ENCODE measurements at regions not wholly inside any gene's neighbourhood (a gene's known extent, or its start where the extent isn't known, plus 50 kb on each side); places are given as distances from the start of the nearest gene placed in this dataset.
A peak's percentile ranks its signal among the peaks of the same experiment; 100 is the strongest.

DNA sequence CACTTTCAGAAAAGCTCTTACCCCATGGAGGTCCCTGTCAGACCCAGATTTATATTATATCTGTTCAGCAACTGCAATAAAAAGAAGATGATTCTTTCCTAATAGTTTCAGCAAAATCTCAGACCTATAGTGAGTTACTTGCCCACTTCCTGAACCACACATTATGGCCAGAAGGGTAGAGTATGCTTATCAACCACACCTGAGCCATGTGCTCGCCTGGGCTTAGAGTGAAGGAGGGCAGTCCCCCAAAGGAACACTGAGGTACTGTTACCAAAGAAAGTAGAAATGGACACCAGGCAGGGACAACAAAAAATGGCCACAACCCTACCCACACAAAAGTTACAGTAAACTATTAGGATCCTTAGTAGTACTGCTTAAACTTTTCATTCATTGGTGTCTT, 128.7 kb downstream of the ZNF608 start:
- FAIRE-seq, result peak; percentile 29
- CTCF ChIA-PET (ENCODE audit: low intra/inter-chr PET ratio), result no interaction called here
- intact Hi-C loops (cut with micrococcal nuclease), result no loop called here

More for the DNA sequence above, 128.7 kb downstream of the ZNF608 start:
- DNase-seq (ENCODE audit: extremely low read depth in 1 of 4, low spot score in 3 of 4) (peak in 1 of 4 experiments; percentile 30), ATAC-seq (peak; percentile 70)
- no peak overlapping the region for H3K4me3 ChIP-seq
- no TSS peak for BruUV-seq (replicated peaks)
- TF ChIP-seq ZFP30 (CRISPR knock-in tag; IDR thresholded peaks at IDR 0.05; ENCODE audit: borderline replicate concordance) (no peak), DDX20 (tag; IDR thresholded peaks at IDR 0.05; ENCODE audit: low read depth) (no peak), CTBP1 (IDR thresholded peaks at IDR 0.05; ENCODE audit: borderline replicate concordance) (no peak), HNRNPK (IDR thresholded peaks at IDR 0.05; ENCODE audit: low read depth, low read length, poor library complexity, severe bottlenecking) (no peak), MXI1 (IDR thresholded peaks at IDR 0.05; ENCODE audit: low read depth, low read length) (no peak), MEIS2 (IDR thresholded peaks at IDR 0.05; ENCODE audit: partially characterized antibody) (no peak), ZKSCAN3 (CRISPR knock-in tag; IDR thresholded peaks at IDR 0.05) (no peak), PHF8 (IDR thresholded peaks at IDR 0.05; ENCODE audit: borderline replicate concordance, low read length) (no peak), TAF15 (IDR thresholded peaks at IDR 0.05; ENCODE audit: low read depth, low read length) (no peak), L3MBTL2 (IDR thresholded peaks at IDR 0.05) (no peak), ZNF41 (CRISPR knock-in tag; conservative IDR thresholded peaks at IDR 0.05) (no peak), GABPB2 (CRISPR knock-in tag; conservative IDR thresholded peaks at IDR 0.05) (no peak)
- TF ChIP-seq, protein P1, sequence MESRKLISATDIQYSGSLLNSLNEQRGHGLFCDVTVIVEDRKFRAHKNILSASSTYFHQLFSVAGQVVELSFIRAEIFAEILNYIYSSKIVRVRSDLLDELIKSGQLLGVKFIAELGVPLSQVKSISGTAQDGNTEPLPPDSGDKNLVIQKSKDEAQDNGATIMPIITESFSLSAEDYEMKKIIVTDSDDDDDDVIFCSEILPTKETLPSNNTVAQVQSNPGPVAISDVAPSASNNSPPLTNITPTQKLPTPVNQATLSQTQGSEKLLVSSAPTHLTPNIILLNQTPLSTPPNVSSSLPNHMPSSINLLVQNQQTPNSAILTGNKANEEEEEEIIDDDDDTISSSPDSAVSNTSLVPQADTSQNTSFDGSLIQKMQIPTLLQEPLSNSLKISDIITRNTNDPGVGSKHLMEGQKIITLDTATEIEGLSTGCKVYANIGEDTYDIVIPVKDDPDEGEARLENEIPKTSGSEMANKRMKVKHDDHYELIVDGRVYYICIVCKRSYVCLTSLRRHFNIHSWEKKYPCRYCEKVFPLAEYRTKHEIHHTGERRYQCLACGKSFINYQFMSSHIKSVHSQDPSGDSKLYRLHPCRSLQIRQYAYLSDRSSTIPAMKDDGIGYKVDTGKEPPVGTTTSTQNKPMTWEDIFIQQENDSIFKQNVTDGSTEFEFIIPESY (CRISPR knock-in tag; IDR thresholded peaks at IDR 0.05), result no peak
- TF ChIP-seq, protein P2, sequence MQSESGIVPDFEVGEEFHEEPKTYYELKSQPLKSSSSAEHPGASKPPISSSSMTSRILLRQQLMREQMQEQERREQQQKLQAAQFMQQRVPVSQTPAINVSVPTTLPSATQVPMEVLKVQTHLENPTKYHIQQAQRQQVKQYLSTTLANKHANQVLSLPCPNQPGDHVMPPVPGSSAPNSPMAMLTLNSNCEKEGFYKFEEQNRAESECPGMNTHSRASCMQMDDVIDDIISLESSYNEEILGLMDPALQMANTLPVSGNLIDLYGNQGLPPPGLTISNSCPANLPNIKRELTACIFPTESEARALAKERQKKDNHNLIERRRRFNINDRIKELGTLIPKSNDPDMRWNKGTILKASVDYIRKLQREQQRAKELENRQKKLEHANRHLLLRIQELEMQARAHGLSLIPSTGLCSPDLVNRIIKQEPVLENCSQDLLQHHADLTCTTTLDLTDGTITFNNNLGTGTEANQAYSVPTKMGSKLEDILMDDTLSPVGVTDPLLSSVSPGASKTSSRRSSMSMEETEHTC (IDR thresholded peaks at IDR 0.05), result no peak
- TF ChIP-seq, protein P3, sequence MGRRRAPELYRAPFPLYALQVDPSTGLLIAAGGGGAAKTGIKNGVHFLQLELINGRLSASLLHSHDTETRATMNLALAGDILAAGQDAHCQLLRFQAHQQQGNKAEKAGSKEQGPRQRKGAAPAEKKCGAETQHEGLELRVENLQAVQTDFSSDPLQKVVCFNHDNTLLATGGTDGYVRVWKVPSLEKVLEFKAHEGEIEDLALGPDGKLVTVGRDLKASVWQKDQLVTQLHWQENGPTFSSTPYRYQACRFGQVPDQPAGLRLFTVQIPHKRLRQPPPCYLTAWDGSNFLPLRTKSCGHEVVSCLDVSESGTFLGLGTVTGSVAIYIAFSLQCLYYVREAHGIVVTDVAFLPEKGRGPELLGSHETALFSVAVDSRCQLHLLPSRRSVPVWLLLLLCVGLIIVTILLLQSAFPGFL (CRISPR knock-in tag; IDR thresholded peaks at IDR 0.05), result no peak
- TF ChIP-seq, protein P4, sequence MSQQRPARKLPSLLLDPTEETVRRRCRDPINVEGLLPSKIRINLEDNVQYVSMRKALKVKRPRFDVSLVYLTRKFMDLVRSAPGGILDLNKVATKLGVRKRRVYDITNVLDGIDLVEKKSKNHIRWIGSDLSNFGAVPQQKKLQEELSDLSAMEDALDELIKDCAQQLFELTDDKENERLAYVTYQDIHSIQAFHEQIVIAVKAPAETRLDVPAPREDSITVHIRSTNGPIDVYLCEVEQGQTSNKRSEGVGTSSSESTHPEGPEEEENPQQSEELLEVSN (IDR thresholded peaks at IDR 0.05; ENCODE audit: borderline replicate concordance in 1 of 2, extremely low read depth in 1 of 2, insufficient read depth in 1 of 2, insufficient read length in 1 of 2, low read depth in 1 of 2, low read length in 1 of 2, poor library complexity in 1 of 2, severe bottlenecking in 1 of 2), result no peak
- no peaks in the 10 kb centered on the region for H3K9me3 ChIP-seq (replicated peaks; ENCODE audit: control insufficient read depth, insufficient read depth, low read depth, low read length)
- no peaks in the 10 kb centered on the region for H3K79me2 ChIP-seq (ENCODE audit: control insufficient read depth, insufficient read depth, low read length)
- peaks cover 5 to 10% of the 10 kb centered on the region in 2 experiments; a peak in 3 of 5 replicates for H3K4me1 ChIP-seq (replicated peaks in 1 of 2; ENCODE audit: control insufficient read depth in 2 of 2, insufficient read depth in 2 of 2, low read length in 2 of 2)
- in situ Hi-C loops (cut with MboI), result no loop called here
- peak overlapping the region; percentile 35; the same call in 1 of the 2 replicates for H2AFZ ChIP-seq (ENCODE audit: low read depth, low read length)
- no peak overlapping the region for H3K27ac ChIP-seq (ENCODE audit: extremely low read depth, low read depth, low read length)
- no peak overlapping the region for H3K9ac ChIP-seq (ENCODE audit: insufficient read depth in 1 of 2, low read depth in 2 of 2, low read length in 2 of 2)
- no peak overlapping the region for H3K4me2 ChIP-seq (ENCODE audit: insufficient read depth, low read length)
- H3K36me3 ChIP-seq (ENCODE audit: control insufficient read depth, insufficient read depth, low read length), result no peaks in the 10 kb centered on the region
- WGBS (ENCODE audit: insufficient coverage, low coverage, missing lambda C conversion rate), result 23% methylated on average over 1 of the region's 1 CpG
- H4K20me1 ChIP-seq (replicated peaks; ENCODE audit: control insufficient read depth, insufficient read depth, low read length), result no peaks in the 10 kb centered on the region
- H3K9me1 ChIP-seq (ENCODE audit: control insufficient read depth, insufficient read depth, low read length), result no peaks in the 10 kb centered on the region
- no peaks in the 10 kb centered on the region for H3K27me3 ChIP-seq (ENCODE audit: control insufficient read depth in 2 of 2, insufficient read depth in 2 of 2, low read length in 2 of 2)
- POLR2A ChIA-PET, result no interaction called here

Measured in K562 (cell line).